ENCODE measurements at regions not wholly inside any gene's neighbourhood (a gene's known extent, or its start where the extent isn't known, plus 50 kb on each side); places are given as distances from the start of the nearest gene placed in this dataset.

DNA sequence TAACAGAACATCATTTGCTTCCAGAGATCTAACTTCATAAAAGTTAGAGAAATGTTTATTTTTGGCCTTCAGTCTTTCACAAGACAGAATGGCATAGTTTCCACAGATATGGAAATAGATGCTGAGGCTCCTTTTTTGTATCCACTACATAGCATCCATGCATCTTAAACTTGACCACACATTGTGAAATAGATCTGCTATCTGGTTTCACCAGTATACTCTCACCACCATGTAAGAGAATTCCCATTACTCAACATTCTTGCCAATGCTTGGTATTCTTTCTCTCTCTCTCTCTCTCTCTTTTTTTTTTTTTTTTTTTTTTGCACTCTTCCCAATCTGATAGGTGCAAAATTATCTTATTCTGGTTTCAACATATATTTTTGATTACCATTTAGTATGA is 52.1 kb upstream of the PRMT6 start:
- intact Hi-C loops (cut with DNase I; ENCODE audit: low total_unique reads) = no loop called here
- H3K4me3 ChIP-seq (ENCODE audit: low read depth, poor library complexity, severe bottlenecking) = no peak overlapping the region
- TF ChIP-seq POLR2A (IDR thresholded peaks at IDR 0.05) = no peak
- no peak for DNase-seq (ENCODE audit: low spot score in 2 of 2)
